ENCODE measurements at regions not wholly inside any gene's neighbourhood (a gene's known extent, or its start where the extent isn't known, plus 50 kb on each side); places are given as distances from the start of the nearest gene placed in this dataset.

GRCh38 chr22:22082960-22083359, 100.4 kb upstream of the TOP3B start:
- DNase-seq (ENCODE audit: low read depth in 4 of 4, low spot score in 3 of 4): no peak

GRCh38 chr22:22082229-22082835, 99.7 kb upstream of the TOP3B start:
- DNase-seq (ENCODE audit: low read depth in 4 of 4, low spot score in 3 of 4): no peak

GRCh38 chr22:22080270-22080669, 97.7 kb upstream of the TOP3B start:
- no peak for DNase-seq (ENCODE audit: low read depth in 4 of 4, low spot score in 3 of 4)

GRCh38 chr22:22079404-22080148, 97.0 kb upstream of the TOP3B start:
- DNase-seq (ENCODE audit: low read depth in 4 of 4, low spot score in 3 of 4): no peak

- DNase-seq (ENCODE audit: low read depth in 4 of 4, low spot score in 3 of 4): no peak
Measured at GRCh38 chr22:22078329-22078728, 95.7 kb upstream of the TOP3B start.

GRCh38 chr22:22076932-22077703, 94.5 kb upstream of the TOP3B start:
- DNase-seq (ENCODE audit: low read depth in 4 of 4, low spot score in 3 of 4): no peak

GRCh38 chr22:22076361-22076760, 93.8 kb upstream of the TOP3B start:
- no peak for DNase-seq (ENCODE audit: low read depth in 4 of 4, low spot score in 3 of 4)

GRCh38 chr22:22075382-22076163, 93.0 kb upstream of the TOP3B start:
- no peak for DNase-seq (ENCODE audit: low read depth in 4 of 4, low spot score in 3 of 4)

GRCh38 chr22:22074634-22075381, 92.2 kb upstream of the TOP3B start:
- no peak for DNase-seq (ENCODE audit: low read depth in 4 of 4, low spot score in 3 of 4)

GRCh38 chr22:22073769-22074561, 91.4 kb upstream of the TOP3B start:
- no peak for DNase-seq (ENCODE audit: low read depth in 4 of 4, low spot score in 3 of 4)

GRCh38 chr22:22072169-22072836, 89.7 kb upstream of the TOP3B start:
- DNase-seq (ENCODE audit: low read depth in 4 of 4, low spot score in 3 of 4): no peak

GRCh38 chr22:22071455-22071854, 88.9 kb upstream of the TOP3B start:
- DNase-seq (ENCODE audit: low read depth in 4 of 4, low spot score in 3 of 4): no peak

GRCh38 chr22:22070371-22070824, 87.8 kb upstream of the TOP3B start:
- no peak for DNase-seq (ENCODE audit: low read depth in 4 of 4, low spot score in 3 of 4)

GRCh38 chr22:22069450-22070370, 87.1 kb upstream of the TOP3B start:
- no peak for DNase-seq (ENCODE audit: low read depth in 4 of 4, low spot score in 3 of 4)

GRCh38 chr22:22068657-22069056, 86.1 kb upstream of the TOP3B start:
- DNase-seq (ENCODE audit: low read depth in 4 of 4, low spot score in 3 of 4): no peak

- no peak for DNase-seq (ENCODE audit: low read depth in 4 of 4, low spot score in 3 of 4)
Measured at GRCh38 chr22:22068025-22068424, 85.4 kb upstream of the TOP3B start.

- DNase-seq (ENCODE audit: low read depth in 4 of 4, low spot score in 3 of 4): no peak
Measured at GRCh38 chr22:22067192-22067591, 84.6 kb upstream of the TOP3B start.

GRCh38 chr22:22064580-22064979, 82.0 kb upstream of the TOP3B start:
- DNase-seq (ENCODE audit: low read depth in 4 of 4, low spot score in 3 of 4): no peak
